IMR-90 (cell line): ENCODE measurements at regions not wholly inside any gene's neighbourhood (a gene's known extent, or its start where the extent isn't known, plus 50 kb on each side); places are given as distances from the start of the nearest gene placed in this dataset.

ENCODE experiments used
- ATAC-seq: fragments of 200-7000 bp; cut with Tn5 transposase; 2 replicates; pipeline ENCODE4 v1.9.1; 2020; ENCODE audit warnings: low read depth, mild to moderate bottlenecking, moderate library complexity
- BruUV-seq: library from RNA; stranded (reverse); fragments of 400-500 nt; replicated peaks from 2 replicates; lab custom pipeline; 2021; lab: Mats Ljungman, UMichigan
- CTCF ChIA-PET: fragments of 300-600 bp; formaldehyde crosslinking; extraction: SDS; loops from one replicate; lab custom pipeline; 2021; ENCODE audit warnings: antibody characterized with exemption; lab: Yijun Ruan, JAX
- POLR2A ChIA-PET: fragments of 300-600 bp; sonication (Branson Sonifier 250); formaldehyde crosslinking; loops from one replicate; lab custom pipeline; 2022; ENCODE audit warnings: antibody characterized with exemption; ENCODE audit not compliant: unreplicated experiment; lab: Charles Lee
- DNase-seq: peaks from one replicate; pipeline ENCODE4 v3.0.0; 2013
- H2AFZ ChIP-seq: replicated peaks from 2 replicates; pipeline ENCODE3; 2013; ENCODE audit warnings: low read length, mild to moderate bottlenecking; ENCODE audit not compliant: poor library complexity
- H2AK5ac ChIP-seq: 2 replicates; pipeline ENCODE4 v1.6.1; 2013; ENCODE audit warnings: low read depth, low read length, inconsistent platforms
- H2AK9ac ChIP-seq: replicated peaks from 2 replicates; pipeline ENCODE3; 2013; ENCODE audit warnings: mild to moderate bottlenecking, low read depth, low read length, moderate library complexity; ENCODE audit not compliant: poor library complexity
- H2BK120ac ChIP-seq: 2 replicates; pipeline ENCODE4 v1.6.1; 2013; ENCODE audit warnings: low read depth, low read length, inconsistent platforms
- H2BK15ac ChIP-seq: 3 replicates; pipeline ENCODE4 v1.6.1; 2013; ENCODE audit warnings: low read depth, low read length, inconsistent platforms
- H2BK20ac ChIP-seq: 2 replicates; pipeline ENCODE4 v1.6.1; 2013; ENCODE audit warnings: low read depth, mild to moderate bottlenecking, inconsistent platforms, low read length, moderate library complexity
- H2BK5ac ChIP-seq: 2 replicates; pipeline ENCODE4 v1.6.1; 2013; ENCODE audit warnings: mild to moderate bottlenecking, low read depth, low read length, inconsistent platforms; ENCODE audit not compliant: poor library complexity, severe bottlenecking
- H3K14ac ChIP-seq: replicated peaks from 2 replicates; pipeline ENCODE4 v1.6.1; 2013; ENCODE audit warnings: low read depth, low read length, inconsistent platforms
- H3K18ac ChIP-seq: 2 replicates; pipeline ENCODE4 v1.6.1; 2013; ENCODE audit warnings: low read depth, low read length, control low read depth
- H3K23ac ChIP-seq: 2 replicates; pipeline ENCODE4 v1.6.1; 2013; ENCODE audit warnings: low read depth, low read length, inconsistent platforms
- H3K27ac ChIP-seq: 2 replicates; pipeline ENCODE4 v1.5.1; 2013; ENCODE audit warnings: mild to moderate bottlenecking, control low read depth, low read length; ENCODE audit not compliant: insufficient read depth
- H3K27me3 ChIP-seq: 2 replicates; pipeline ENCODE4 v1.6.1; 2013; ENCODE audit warnings: low read length; ENCODE audit not compliant: control insufficient read depth, insufficient read depth
- H3K36me3 ChIP-seq: 2 replicates; pipeline ENCODE4 v1.6.1; 2013; ENCODE audit warnings: low read length, mixed read lengths; ENCODE audit not compliant: control insufficient read depth, insufficient read depth
- H3K4ac ChIP-seq: 2 replicates; pipeline ENCODE4 v1.6.1; 2013; ENCODE audit warnings: low read depth, low read length, inconsistent platforms
- H3K4me1 ChIP-seq: 2 replicates; pipeline ENCODE4 v1.6.1; 2013; ENCODE audit warnings: low read length, mixed read lengths; ENCODE audit not compliant: control insufficient read depth, insufficient read depth
- H3K4me2 ChIP-seq: 2 replicates; pipeline ENCODE4 v1.6.1; 2013; ENCODE audit warnings: low read depth, mild to moderate bottlenecking, control low read depth, low read length, moderate library complexity
- H3K4me3 ChIP-seq: 2 replicates; pipeline ENCODE4 v1.5.1; 2013; ENCODE audit warnings: low read depth, mild to moderate bottlenecking, control low read depth, low read length, moderate library complexity; ENCODE audit not compliant: insufficient read depth
- H3K56ac ChIP-seq: 2 replicates; pipeline ENCODE4 v1.6.1; 2013; ENCODE audit warnings: low read length, inconsistent platforms; ENCODE audit not compliant: insufficient read depth; ENCODE audit errors: extremely low read depth
- H3K79me1 ChIP-seq, 2 experiments: 2 replicates each; pipeline ENCODE4 v1.6.1; 2013; ENCODE audit warnings: low read length in 2 of 2, inconsistent platforms in 1 of 2, low read depth in 1 of 2
- H3K9ac ChIP-seq: 2 replicates; pipeline ENCODE4 v1.6.1; 2013; ENCODE audit warnings: low read depth, low read length, control low read depth
- H3K9me1 ChIP-seq: 2 replicates; pipeline ENCODE4 v1.6.1; 2013; ENCODE audit warnings: low read length, inconsistent platforms; ENCODE audit not compliant: insufficient read depth
- H3K9me3 ChIP-seq: 2 replicates; pipeline ENCODE4 v1.6.1; 2013; ENCODE audit warnings: low read length; ENCODE audit not compliant: control insufficient read depth, insufficient read depth
- H4K20me1 ChIP-seq: 2 replicates; pipeline ENCODE4 v1.6.1; 2013; ENCODE audit warnings: low read length, inconsistent platforms; ENCODE audit not compliant: insufficient read depth
- H4K5ac ChIP-seq: 2 replicates; pipeline ENCODE4 v1.6.1; 2013; ENCODE audit warnings: mild to moderate bottlenecking, low read depth, low read length, control low read depth
- H4K8ac ChIP-seq, 2 experiments: 2 replicates each; pipeline ENCODE4 v1.6.1; 2013; ENCODE audit warnings: low read depth in 2 of 2, low read length in 2 of 2, control low read depth in 1 of 2, inconsistent platforms in 1 of 2
- H4K91ac ChIP-seq: 2 replicates; pipeline ENCODE4 v1.6.1; 2013; ENCODE audit warnings: low read depth, low read length, inconsistent platforms; ENCODE audit not compliant: insufficient read depth
- CEBPB ChIP-seq: IDR thresholded peaks from 2 replicates; pipeline ENCODE4 v1.6.1; 2012; ENCODE audit warnings: low read depth, low read length, improper control_type of control experiment
- CHD1 ChIP-seq: IDR thresholded peaks from 2 replicates; pipeline ENCODE4 v1.6.1; 2012; ENCODE audit warnings: low read depth, low read length, improper control_type of control experiment
- CTCF ChIP-seq: conservative IDR thresholded peaks from 2 replicates; pipeline ENCODE4 v1.5.1; 2012; ENCODE audit warnings: mild to moderate bottlenecking, low read depth, low read length, improper control_type of control experiment
- FOS ChIP-seq: fragments of 150-350 bp; IDR thresholded peaks from 2 replicates; pipeline ENCODE4 v1.6.1; 2016; ENCODE audit warnings: low read depth, low read length
- MAFK ChIP-seq: IDR thresholded peaks from 2 replicates; pipeline ENCODE4 v1.6.1; 2012; ENCODE audit warnings: low read depth, low read length, improper control_type of control experiment
- MAZ ChIP-seq: IDR thresholded peaks from 2 replicates; pipeline ENCODE4 v1.6.1; 2012; ENCODE audit warnings: low read depth, mild to moderate bottlenecking, low read length, improper control_type of control experiment, moderate library complexity, borderline replicate concordance
- NFE2L2 ChIP-seq: fragments of 150-350 bp; IDR thresholded peaks from 2 replicates; pipeline ENCODE4 v1.6.1; 2016; ENCODE audit warnings: low read depth, mild to moderate bottlenecking, low read length
- POLR2A ChIP-seq: IDR thresholded peaks from 2 replicates; pipeline ENCODE4 v1.6.1; 2012; ENCODE audit warnings: mild to moderate bottlenecking, low read depth, low read length
- RAD21 ChIP-seq: IDR thresholded peaks from 2 replicates; pipeline ENCODE4 v1.6.1; 2012; ENCODE audit warnings: low read length, improper control_type of control experiment
- RCOR1 ChIP-seq: IDR thresholded peaks from 2 replicates; pipeline ENCODE4 v1.6.1; 2012; ENCODE audit warnings: mild to moderate bottlenecking, low read length, improper control_type of control experiment; ENCODE audit not compliant: insufficient replicate concordance
- WGBS, 2 experiments: methylation state at CpG; one replicate each; pipeline versions ENCODE4 v1.1.5 to v1.1.7; 2013; ENCODE audit warnings: missing lambda C conversion rate in 2 of 2; ENCODE audit not compliant: insufficient read length in 1 of 2; ENCODE audit errors: extremely low coverage in 2 of 2; 5-methylcytosine and 5-hydroxymethylcytosine counted together
- dilution Hi-C: fragments of 300-500 bp; cut with HindIII; formaldehyde crosslinking; loops from one replicate; pipeline ENCODE4 v1.14.3; 2018; ENCODE audit warnings: low sequenced_read_pairs; ENCODE audit not compliant: unreplicated experiment
- in situ Hi-C: fragments of 300-500 bp; cut with MboI; formaldehyde crosslinking; loops from 3 replicates; pipeline ENCODE4 v1.14.3; 2019; ENCODE audit warnings: low sequenced_read_pairs, inconsistent platforms, mixed read lengths
- intact Hi-C: fragments of 100-400 bp; cut with micrococcal nuclease; formaldehyde crosslinking; loops from 2 replicates; pipeline ENCODE4 v1.10.0; 2022
- TF ChIP-seq, protein P1 (sequence below): fragments of 150-350 bp; IDR thresholded peaks from 2 replicates; pipeline ENCODE4 v1.6.1; 2016; ENCODE audit warnings: low read depth, mild to moderate bottlenecking, low read length, moderate library complexity, borderline replicate concordance

GRCh38 chr11:28976012-28976800, 868.0 kb downstream of the METTL15 start:
- Histone ChIP-seq H4K20me1 (no peaks in the 10 kb centered on the region), H3K18ac (peak overlapping the region; percentile 83), H3K79me1 (no peaks in the 10 kb centered on the region), H3K9ac (0 out of 2 replicates have a peak overlapping the region, but pooled peaks have one; percentile 29), H2BK20ac (peak overlapping the region; percentile 38), H2BK5ac (peak overlapping the region; percentile 43), H3K27me3 (no peaks in the 10 kb centered on the region), H2BK15ac (0 out of 3 replicates have a peak overlapping the region, but pooled peaks have one; percentile 76), H3K4me3 (no peak overlapping the region), H4K91ac (peak overlapping the region; percentile 62; the same call in 1 of the 2 replicates), H3K27ac (peak overlapping the region; percentile 25; the same call in 1 of the 2 replicates), H3K4me2 (peak overlapping the region; percentile 28; the same call in 1 of the 2 replicates), H2BK120ac (peak overlapping the region; percentile 59; the same call in 1 of the 2 replicates), H2AFZ (no peak overlapping the region), H3K9me1 (no peaks in the 10 kb centered on the region), H3K56ac (no peak overlapping the region), H3K4me1 (no peaks in the 10 kb centered on the region; the same call in 1 of the 2 replicates), H3K23ac (peak overlapping the region; percentile 63; the same call in 1 of the 2 replicates), H4K8ac (peak overlapping the region; percentile 29 to 75), H3K36me3 (no peaks in the 10 kb centered on the region), H2AK5ac (no peak overlapping the region), H2AK9ac (no peak overlapping the region), H3K4ac (no peak overlapping the region), H3K9me3 (no peaks in the 10 kb centered on the region), H4K5ac (peak overlapping the region; percentile 84; the same call in 1 of the 2 replicates), H3K14ac (0 out of 2 replicates have a peak overlapping the region, but pooled peaks have one; percentile 6)
- TF ChIP-seq RAD21 (no peak), CHD1 (no peak), MAZ (no peak), CTCF (no peak), RCOR1 (no peak), NFE2L2 (no peak), POLR2A (no peak), MAFK (no peak), FOS (no peak), CEBPB (no peak)
- TF ChIP-seq, protein P1, sequence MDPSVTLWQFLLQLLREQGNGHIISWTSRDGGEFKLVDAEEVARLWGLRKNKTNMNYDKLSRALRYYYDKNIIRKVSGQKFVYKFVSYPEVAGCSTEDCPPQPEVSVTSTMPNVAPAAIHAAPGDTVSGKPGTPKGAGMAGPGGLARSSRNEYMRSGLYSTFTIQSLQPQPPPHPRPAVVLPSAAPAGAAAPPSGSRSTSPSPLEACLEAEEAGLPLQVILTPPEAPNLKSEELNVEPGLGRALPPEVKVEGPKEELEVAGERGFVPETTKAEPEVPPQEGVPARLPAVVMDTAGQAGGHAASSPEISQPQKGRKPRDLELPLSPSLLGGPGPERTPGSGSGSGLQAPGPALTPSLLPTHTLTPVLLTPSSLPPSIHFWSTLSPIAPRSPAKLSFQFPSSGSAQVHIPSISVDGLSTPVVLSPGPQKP = no peak
- ATAC-seq (no peak), DNase-seq (no peak)
- in situ Hi-C loops = no loop called here
- BruUV-seq = no TSS peak
- dilution Hi-C loops = no loop called here
- whole genome bisulfite sequencing, 2 experiments = no CpG with 5 or more reads among the region's 10 CpGs
- POLR2A ChIA-PET = no interaction called here
- intact Hi-C loops = no loop called here
- CTCF ChIA-PET = no interaction called here
